Skin epidermis (tissue), 12 donors: ENCODE measurements at regions not wholly inside any gene's neighbourhood (a gene's known extent, or its start where the extent isn't known, plus 50 kb on each side); places are given as distances from the start of the nearest gene placed in this dataset.

Experiments used
- H3K27ac ChIP-seq, 21 experiments: fragments of 200-600 bp; sonication (generic) in 11 of 21; one replicate each; pipeline ENCODE4 v1.5.0; 2020; ENCODE audit warnings: mild to moderate bottlenecking in 3 of 21, inconsistent platforms in 2 of 21, moderate library complexity in 2 of 21
- H3K4me3 ChIP-seq, 7 experiments: fragments of 200-600 bp; sonication (generic) in 2 of 7; one replicate each; pipeline ENCODE4 v1.5.0; 2020; ENCODE audit warnings: inconsistent platforms in 2 of 7, mild to moderate bottlenecking in 2 of 7, moderate library complexity in 1 of 7

GRCh38 chr6:21998582-21998981, 298.3 kb downstream of the PRL start:
- no peak overlapping the region for H3K4me3 ChIP-seq
- H3K27ac ChIP-seq: peak overlapping the region in 3 of 21 experiments; percentile 4 to 23 (median 17)

GRCh38 chr6:21999012-21999528, 297.8 kb downstream of the PRL start:
- Histone ChIP-seq H3K27ac (peak overlapping the region in 4 of 21 experiments; percentile 4 to 26 (median 20)), H3K4me3 (no peak overlapping the region)

- H3K27ac ChIP-seq: peak overlapping the region in 2 of 21 experiments; percentile 17 to 23
- no peak overlapping the region for H3K4me3 ChIP-seq
These were observed 297.1 kb downstream of the PRL start for GRCh38 chr6:21999741-22000140.

GRCh38 chr6:22001396-22002027, 295.3 kb downstream of the PRL start:
- no peak overlapping the region for H3K27ac ChIP-seq
- H3K4me3 ChIP-seq: no peak overlapping the region

GRCh38 chr6:22003287-22003686, 293.5 kb downstream of the PRL start:
- Histone ChIP-seq H3K27ac (no peak overlapping the region), H3K4me3 (no peak overlapping the region)

- H3K4me3 ChIP-seq: no peak overlapping the region
- no peak overlapping the region for H3K27ac ChIP-seq
These were observed 290.0 kb downstream of the PRL start for GRCh38 chr6:22006795-22007194.

GRCh38 chr6:22007469-22007868, 289.4 kb downstream of the PRL start:
- Histone ChIP-seq H3K27ac (no peak overlapping the region), H3K4me3 (no peak overlapping the region)

GRCh38 chr6:22008248-22008836, 288.5 kb downstream of the PRL start:
- Histone ChIP-seq H3K27ac (peak overlapping the region in 1 of 21 experiments; percentile 30), H3K4me3 (no peak overlapping the region)

- no peak overlapping the region for H3K4me3 ChIP-seq
These were observed 286.7 kb downstream of the PRL start for GRCh38 chr6:22010102-22010501.

GRCh38 chr6:22015216-22015615, 281.6 kb downstream of the PRL start:
- H3K4me3 ChIP-seq: no peak overlapping the region
- no peak overlapping the region for H3K27ac ChIP-seq

More at GRCh38 chr6:22010102-22010501, 286.7 kb downstream of the PRL start:
- H3K27ac ChIP-seq: no peak overlapping the region

GRCh38 chr6:22015944-22016343, 280.9 kb downstream of the PRL start:
- Histone ChIP-seq H3K27ac (no peak overlapping the region), H3K4me3 (no peak overlapping the region)

GRCh38 chr6:22017272-22017671, 279.6 kb downstream of the PRL start:
- Histone ChIP-seq H3K27ac (no peak overlapping the region), H3K4me3 (no peak overlapping the region)

- Histone ChIP-seq H3K4me3 (no peak overlapping the region), H3K27ac (peak overlapping the region in 1 of 21 experiments; percentile 1)
These were observed 279.1 kb downstream of the PRL start for GRCh38 chr6:22017766-22018165.

- Histone ChIP-seq H3K27ac (no peak overlapping the region), H3K4me3 (no peak overlapping the region)
These were observed 277.0 kb downstream of the PRL start for GRCh38 chr6:22019857-22020256.

- peak overlapping the region in 1 of 21 experiments; percentile 4 for H3K27ac ChIP-seq
These were observed 276.4 kb downstream of the PRL start for GRCh38 chr6:22020299-22021003.

GRCh38 chr6:22021966-22022365, 274.9 kb downstream of the PRL start:
- Histone ChIP-seq H3K27ac (peak overlapping the region in 1 of 21 experiments; percentile 0), H3K4me3 (no peak overlapping the region)

More at GRCh38 chr6:22020299-22021003, 276.4 kb downstream of the PRL start:
- no peak overlapping the region for H3K4me3 ChIP-seq

GRCh38 chr6:22023937-22024336, 272.9 kb downstream of the PRL start:
- Histone ChIP-seq H3K27ac (peak overlapping the region in 1 of 21 experiments; percentile 87), H3K4me3 (no peak overlapping the region)

- peak overlapping the region in 11 of 21 experiments; percentile 24 to 87 (median 65) for H3K27ac ChIP-seq
- no peak overlapping the region for H3K4me3 ChIP-seq
These were observed 271.8 kb downstream of the PRL start for GRCh38 chr6:22024973-22025467.

GRCh38 chr6:22025468-22026163, 271.2 kb downstream of the PRL start:
- Histone ChIP-seq H3K4me3 (no peak overlapping the region), H3K27ac (peak overlapping the region in 13 of 21 experiments; percentile 3 to 87 (median 59))

GRCh38 chr6:22026164-22026678, 270.6 kb downstream of the PRL start:
- H3K4me3 ChIP-seq: no peak overlapping the region
- peak overlapping the region in 11 of 21 experiments; percentile 3 to 87 (median 59) for H3K27ac ChIP-seq
